NCI-H128 (cell line): ENCODE measurements at regions not wholly inside any gene's neighbourhood (a gene's known extent, or its start where the extent isn't known, plus 50 kb on each side); places are given as distances from the start of the nearest gene placed in this dataset.
"Not testable (repeated sequence)": the region's sequence is repeated elsewhere in the genome, so short reads cannot be mapped to it uniquely, and the experiment has no call there.

Experiments used
- DNase-seq: peaks from one replicate; lab custom pipeline; 2025; ENCODE audit not compliant: unreplicated experiment; lab: John Stamatoyannopoulos, UW

DNA sequence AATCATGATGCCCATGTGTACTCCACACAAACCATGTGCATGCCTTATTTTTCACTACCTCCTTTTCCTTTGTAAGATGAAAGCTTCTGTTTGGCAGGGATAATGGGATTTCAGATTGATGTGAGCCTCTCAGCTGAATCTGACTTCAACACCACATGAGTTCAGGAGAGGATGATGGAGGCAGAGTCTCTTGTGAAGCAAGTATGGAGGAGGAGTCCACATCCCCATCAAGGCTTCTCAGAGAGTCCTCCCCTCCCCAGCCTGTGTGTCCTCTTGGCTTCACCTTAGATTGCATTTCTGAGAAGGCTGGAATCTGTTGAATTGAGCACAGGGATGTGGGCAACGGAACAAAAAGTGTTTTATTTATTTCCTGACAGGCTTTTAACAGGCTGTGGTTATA is 370.4 kb downstream of the FAT3 start:
- DNase-seq: no peak

GRCh38 chr11:92596596-92597317 is 372.1 kb downstream of the FAT3 start:
- no peak for DNase-seq

- no peak for DNase-seq
Measured at GRCh38 chr11:92601048-92601447, 368.4 kb upstream of the MTNR1B start.

DNA sequence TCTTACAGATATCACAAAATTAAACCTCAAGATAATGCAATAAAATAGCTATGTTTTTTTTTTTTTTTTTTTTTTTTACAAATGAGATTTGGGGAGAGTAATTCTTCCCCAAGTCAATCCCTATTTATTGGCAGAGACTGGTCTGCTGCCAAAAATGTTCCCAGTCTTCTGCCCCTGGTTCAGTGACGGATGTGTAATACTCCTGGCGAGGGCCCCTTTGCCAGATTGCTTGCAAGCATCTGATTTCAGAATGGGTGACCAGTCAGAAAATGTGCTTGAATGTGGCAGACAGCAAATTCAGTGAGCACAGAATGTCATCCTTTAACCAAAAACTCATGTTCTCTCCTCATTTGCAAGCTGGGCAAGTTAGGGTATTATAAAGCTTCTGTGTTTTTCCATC is 363.8 kb upstream of the MTNR1B start:
- DNase-seq: no peak

DNA sequence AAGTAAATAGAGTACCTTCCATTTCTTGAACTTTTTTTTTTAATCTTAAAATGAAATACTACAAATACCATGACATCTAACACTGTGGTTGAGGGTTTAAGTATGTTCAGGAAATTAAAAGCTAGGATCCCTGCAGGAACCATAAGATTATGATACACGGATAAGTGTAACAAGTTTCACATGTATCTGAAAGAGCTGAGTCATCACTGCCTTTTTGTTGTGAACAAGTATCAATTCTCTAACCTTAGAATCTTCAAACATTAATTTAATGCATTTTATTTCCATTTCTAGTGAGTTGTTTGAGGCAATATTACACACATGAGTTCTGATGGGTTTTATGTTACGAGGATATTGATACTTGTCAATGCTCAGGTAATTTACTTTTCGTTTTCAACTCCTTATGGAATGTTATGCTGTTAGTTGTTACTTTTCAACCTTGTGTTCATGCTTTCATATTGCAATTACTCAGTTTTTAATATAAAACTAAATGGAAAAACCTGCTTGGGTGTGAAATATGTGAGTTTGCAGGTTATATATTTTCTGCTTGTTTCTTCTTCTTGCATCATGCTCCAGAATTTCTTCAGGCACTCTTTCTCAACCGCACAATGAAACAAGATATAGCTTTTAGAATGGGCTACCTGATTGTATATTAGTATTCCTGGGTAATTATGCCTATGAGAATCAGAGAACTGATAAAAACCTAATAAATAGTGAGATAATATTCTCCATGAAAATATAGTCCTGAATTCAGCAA is 361.3 kb upstream of the MTNR1B start:
- no peak for DNase-seq

GRCh38 chr11:92611157-92611556 is 358.3 kb upstream of the MTNR1B start:
- DNase-seq: no peak

DNA sequence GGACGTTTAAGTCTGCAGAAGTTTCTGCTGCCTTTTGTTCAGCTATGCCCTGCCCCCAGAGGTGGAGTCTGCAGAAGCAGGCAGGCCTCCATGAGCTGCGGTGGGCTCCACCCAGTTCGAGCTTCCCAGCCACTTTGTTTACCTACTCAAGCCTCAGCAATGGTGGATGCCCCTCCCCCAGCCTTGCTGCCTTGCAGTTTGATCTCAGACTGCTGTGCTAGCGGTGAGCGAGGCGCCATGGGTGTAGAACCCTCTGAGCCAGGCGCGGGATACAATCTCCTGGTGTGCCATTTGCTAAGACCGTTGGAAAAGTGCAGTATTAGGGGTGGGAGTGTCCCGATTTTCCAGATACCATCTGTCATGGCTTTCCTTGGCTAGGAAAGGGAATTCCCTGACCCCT is 351.4 kb upstream of the MTNR1B start:
- DNase-seq: not testable (repeated sequence)

DNA sequence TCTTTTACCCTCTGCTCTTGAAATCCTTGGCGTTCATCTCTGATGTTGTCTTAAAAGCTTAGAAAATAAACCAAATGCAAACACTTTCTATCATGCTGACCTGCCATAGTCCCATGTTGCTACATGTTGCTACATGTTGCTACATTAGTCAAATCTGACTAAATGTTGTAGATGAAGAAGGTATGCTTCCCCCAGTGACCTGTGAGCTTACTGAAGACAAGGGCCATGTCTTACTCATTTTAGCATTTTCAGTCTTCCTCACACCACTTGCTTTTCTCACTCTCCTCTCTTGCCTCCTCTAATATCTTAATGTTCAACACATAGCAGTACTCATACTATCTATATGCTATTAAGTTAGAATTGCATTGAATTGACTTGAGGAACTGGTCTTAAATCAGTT is 346.4 kb upstream of the MTNR1B start:
- no peak for DNase-seq

GRCh38 chr11:92625894-92626293 is 343.6 kb upstream of the MTNR1B start:
- no peak for DNase-seq

GRCh38 chr11:92626624-92627023 is 342.8 kb upstream of the MTNR1B start:
- DNase-seq: no peak

DNA sequence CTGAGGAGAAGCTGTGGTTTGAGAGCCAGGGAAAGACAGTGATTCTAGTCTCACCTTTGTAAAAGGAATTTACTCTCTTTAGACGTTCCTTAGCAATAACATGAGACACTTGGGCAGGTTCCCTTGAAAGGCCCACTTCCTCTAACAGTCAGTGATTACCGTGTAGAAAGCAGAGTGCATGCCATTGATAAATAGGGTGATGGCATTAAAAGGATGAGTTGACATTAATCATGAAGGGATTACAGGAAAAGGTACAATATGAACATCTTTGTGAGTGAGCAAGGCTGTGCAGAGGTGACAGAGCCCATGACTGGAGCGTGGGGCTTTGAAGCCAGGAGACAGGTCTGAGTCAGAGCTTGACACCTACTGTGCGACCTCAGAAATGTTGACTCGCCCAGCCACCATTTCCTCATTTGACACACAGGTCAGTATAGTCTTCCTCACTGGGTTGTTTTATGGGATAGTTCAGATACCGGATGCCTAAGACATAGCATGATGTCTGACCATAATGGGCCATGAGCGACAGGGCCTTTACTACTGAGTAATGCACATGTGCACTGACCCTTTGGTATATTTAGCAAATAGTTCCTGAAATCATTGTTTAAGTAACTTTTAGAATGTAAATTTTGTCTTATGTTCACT is 341.7 kb upstream of the MTNR1B start:
- DNase-seq: no peak

DNA sequence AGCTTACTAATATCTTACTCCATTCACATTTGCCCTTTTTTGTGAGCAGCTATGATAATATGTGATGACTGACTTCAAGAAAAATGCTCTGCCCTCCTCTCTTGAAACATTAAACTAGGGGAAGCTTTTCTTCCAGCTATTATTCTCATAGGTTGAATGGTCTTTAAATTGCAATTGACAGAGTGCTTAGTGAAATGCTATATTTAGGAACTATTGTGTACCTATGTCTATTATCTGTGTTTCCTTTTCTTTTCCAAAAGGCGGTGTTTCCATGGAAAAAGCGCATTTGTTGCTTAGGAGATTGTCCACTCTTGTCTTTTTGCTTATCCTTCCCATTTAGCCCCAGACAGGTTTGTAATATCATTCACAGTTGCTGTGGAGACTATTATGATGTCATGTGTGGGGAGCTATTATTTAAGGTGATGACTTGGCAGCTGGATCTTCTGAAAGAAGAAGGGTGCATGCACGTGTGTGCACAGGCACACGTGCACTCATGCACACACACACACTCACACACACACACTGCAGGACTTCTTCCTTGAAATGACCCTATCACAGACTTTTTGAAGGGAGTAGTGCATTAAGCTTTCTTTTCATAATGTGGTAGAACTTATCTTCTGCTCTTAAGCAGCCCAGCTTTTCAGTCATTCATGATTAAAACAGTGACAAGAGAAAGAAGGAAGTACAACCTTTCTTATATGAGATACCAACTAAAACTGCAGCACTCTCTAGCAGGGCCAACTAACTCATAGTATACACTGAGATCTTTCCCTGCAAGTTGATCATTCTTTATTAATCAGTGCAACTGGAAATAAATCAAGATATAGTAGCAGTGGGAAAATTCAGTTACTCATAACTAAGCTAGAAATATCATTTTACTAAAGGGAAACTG is 340.8 kb upstream of the MTNR1B start:
- DNase-seq: no peak

- no peak for DNase-seq
Measured at GRCh38 chr11:92632495-92632894, 337.0 kb upstream of the MTNR1B start.

- no peak for DNase-seq
Measured at GRCh38 chr11:92633820-92634219, 335.6 kb upstream of the MTNR1B start.

DNA sequence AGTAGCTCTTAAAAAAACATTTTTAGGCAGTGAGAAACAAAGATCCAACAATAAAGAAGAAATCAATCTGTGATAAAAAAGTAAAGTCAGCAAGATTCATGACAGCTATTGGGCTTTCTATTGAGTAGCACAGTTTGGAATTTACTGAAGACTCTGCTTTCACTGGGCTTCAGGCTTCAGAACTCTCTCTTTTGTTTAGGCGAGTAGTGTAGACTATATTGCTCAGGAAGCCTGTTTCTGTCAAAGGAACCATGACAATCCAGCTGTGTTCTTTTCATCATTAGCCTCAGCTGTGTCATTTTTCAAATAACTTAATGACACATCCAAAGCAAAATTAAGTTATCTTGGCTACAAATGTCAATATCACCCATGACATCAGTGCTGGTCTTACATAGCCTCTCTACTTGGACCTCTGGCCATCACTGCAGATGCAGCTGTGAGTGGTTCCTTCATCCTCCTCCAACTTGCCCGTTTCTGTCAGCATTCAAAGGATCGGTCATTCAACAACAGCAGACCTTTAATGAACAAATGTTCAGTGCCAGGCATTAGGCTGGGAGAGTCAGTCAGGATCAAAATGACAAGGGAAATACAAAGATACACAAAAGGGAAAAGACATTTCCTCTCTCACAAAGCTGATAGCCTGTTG is 332.8 kb upstream of the MTNR1B start:
- no peak for DNase-seq

GRCh38 chr11:92638678-92639077 is 330.8 kb upstream of the MTNR1B start:
- no peak for DNase-seq

DNA sequence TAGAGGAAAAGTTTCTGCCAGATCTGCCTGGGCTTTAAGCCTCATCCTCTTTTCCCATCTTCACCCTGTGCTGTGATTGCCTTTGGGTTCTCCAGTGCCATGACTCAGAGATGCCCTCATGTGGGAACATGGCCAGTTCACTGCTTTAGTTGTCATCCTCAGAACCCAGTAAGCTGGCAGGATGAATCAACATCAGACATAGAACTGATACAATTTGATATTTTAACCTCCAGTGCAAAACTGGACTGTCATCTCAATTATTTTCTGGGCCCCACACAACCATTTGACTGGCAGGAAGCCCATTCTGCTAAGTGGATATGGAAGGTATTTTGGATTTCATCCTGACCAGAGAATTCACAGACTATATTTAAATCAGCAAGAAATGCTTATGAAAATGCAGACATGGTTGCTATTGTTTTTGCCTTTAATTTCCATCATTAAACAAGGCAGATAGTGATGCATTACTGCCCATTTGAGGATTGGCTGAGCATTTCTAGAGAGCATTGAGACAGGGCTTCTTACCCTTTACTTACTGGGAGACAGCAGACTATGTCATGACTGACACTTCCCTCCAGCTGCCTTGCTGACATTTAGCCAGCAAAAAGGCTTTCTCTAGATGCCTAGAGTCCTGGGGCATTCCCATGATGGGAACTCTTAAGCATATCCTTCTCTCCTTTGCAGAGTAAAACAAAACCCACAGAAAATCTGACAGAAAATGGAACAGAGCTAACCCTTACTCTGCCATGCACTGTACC is 327.1 kb upstream of the MTNR1B start:
- DNase-seq: no peak

DNA sequence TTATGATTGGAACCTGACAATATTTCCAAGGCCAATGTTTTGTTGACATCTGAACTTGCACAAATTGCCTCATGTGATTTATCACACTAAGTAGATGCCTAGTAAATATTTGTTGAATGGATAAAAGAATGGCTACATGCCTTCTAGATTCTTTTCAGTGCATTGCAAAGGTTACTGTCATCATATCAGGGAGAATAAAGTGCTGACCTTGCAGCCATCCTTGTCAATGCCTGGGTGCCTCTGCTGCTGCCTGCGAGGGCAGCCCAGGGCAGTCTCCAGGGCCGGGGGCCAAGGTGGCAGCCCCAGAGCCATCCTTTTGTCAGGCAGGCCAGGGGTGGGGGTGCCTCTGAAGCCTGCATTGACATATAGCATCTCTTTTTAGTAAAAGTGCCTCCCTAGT is 325.6 kb upstream of the MTNR1B start:
- no peak for DNase-seq

DNA sequence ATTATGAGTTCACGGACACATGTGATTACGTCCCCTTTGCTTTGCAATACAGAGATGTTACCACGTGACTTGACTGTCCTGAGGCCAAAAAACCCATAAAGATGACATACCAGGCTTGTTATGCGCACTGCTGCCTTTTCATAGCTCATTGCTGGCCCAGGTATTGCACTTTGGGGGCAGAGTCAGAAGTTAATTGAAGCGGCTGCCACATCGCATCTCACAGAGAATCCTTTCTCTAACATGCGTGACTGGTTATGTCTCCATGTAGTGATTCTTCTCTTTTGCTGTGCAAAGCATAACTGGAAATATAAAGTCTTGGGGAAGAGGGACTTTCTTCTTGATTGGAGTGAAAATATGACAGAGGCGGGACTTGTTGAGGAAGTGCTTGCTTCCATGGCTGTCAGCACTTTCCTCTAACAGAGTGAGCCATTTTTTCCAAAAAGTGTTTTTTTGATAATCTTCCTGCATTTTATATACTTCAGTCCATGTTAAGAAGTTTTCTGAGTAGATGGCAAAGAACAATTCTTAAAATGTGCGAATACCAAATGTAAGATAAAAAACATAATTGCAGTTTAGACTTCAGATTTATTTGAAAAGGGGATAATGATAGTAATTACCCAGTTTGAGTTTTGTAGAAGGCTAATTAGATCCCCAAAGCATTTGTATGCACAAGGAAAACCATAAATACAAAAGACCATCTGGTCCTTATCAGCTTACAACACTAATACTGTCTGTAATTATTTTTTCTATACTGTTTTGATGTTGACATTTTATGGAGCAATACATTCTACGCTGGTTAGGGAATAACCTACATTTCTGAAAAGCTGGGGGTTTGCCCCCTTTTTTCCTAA is 324.6 kb upstream of the MTNR1B start:
- no peak for DNase-seq
